Glutamatergic neuron (in vitro differentiated cells): ENCODE measurements at regions not wholly inside any gene's neighbourhood (a gene's known extent, or its start where the extent isn't known, plus 50 kb on each side); places are given as distances from the start of the nearest gene placed in this dataset.
A peak's percentile ranks its signal among the peaks of the same experiment; 100 is the strongest.

Source experiments
- DNase-seq: peaks from one replicate; pipeline ENCODE4 v3.0.0; 2022
- H3K27ac Mint-ChIP-seq: one replicate; pipeline ENCODE4 v1.8.0; 2020; ENCODE audit warnings: mild to moderate bottlenecking, mixed read lengths, inconsistent platforms; ENCODE audit not compliant: unreplicated experiment
- H3K27me3 Mint-ChIP-seq: one replicate; pipeline ENCODE4 v1.8.0; 2020; ENCODE audit warnings: mild to moderate bottlenecking, moderate library complexity, mixed read lengths, inconsistent platforms; ENCODE audit not compliant: unreplicated experiment
- H3K36me3 Mint-ChIP-seq: one replicate; pipeline ENCODE4 v1.8.0; 2020; ENCODE audit warnings: mild to moderate bottlenecking, mixed read lengths, inconsistent platforms; ENCODE audit not compliant: unreplicated experiment
- H3K4me1 Mint-ChIP-seq: one replicate; pipeline ENCODE4 v1.8.0; 2020; ENCODE audit warnings: mild to moderate bottlenecking, low read depth, mixed read lengths, inconsistent platforms; ENCODE audit not compliant: unreplicated experiment
- H3K4me3 Mint-ChIP-seq: one replicate; pipeline ENCODE4 v1.8.0; 2020; ENCODE audit warnings: mild to moderate bottlenecking, mixed read lengths, inconsistent platforms; ENCODE audit not compliant: unreplicated experiment
- H3K9me3 Mint-ChIP-seq: one replicate; pipeline ENCODE4 v1.8.0; 2020; ENCODE audit warnings: mild to moderate bottlenecking, moderate library complexity, mixed read lengths, inconsistent platforms; ENCODE audit not compliant: unreplicated experiment
- TF ChIP-seq, protein P1 (sequence below): fragments of 200-600 bp; sonication (generic); IDR thresholded peaks from one replicate; pipeline ENCODE4 v1.5.0; 2021; ENCODE audit not compliant: partially characterized antibody, unreplicated experiment

DNA sequence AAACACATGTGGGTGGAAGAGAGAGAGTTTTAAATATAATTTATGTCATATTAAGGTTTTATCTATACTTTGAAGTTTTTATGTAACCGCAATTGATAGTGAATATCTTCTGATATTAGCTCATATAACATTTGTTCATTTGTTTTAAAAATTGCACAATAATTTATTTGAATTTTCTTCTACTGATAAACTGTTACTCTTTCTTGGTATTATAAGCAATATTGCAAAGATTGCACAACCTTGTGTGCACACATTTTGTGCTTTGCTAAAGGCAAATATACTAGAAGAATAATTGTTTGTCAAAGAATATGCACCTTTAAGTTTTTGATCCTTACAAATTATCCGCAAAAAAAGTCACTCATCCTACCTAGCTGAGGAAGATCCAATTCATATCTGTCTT, 275.7 kb downstream of the TLR4 start:
- no peak overlapping the region for H3K4me3 Mint-ChIP-seq
- peaks cover 4% of the 10 kb centered on the region for H3K9me3 Mint-ChIP-seq
- TF ChIP-seq, protein P1, sequence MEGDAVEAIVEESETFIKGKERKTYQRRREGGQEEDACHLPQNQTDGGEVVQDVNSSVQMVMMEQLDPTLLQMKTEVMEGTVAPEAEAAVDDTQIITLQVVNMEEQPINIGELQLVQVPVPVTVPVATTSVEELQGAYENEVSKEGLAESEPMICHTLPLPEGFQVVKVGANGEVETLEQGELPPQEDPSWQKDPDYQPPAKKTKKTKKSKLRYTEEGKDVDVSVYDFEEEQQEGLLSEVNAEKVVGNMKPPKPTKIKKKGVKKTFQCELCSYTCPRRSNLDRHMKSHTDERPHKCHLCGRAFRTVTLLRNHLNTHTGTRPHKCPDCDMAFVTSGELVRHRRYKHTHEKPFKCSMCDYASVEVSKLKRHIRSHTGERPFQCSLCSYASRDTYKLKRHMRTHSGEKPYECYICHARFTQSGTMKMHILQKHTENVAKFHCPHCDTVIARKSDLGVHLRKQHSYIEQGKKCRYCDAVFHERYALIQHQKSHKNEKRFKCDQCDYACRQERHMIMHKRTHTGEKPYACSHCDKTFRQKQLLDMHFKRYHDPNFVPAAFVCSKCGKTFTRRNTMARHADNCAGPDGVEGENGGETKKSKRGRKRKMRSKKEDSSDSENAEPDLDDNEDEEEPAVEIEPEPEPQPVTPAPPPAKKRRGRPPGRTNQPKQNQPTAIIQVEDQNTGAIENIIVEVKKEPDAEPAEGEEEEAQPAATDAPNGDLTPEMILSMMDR = no peak

DNA sequence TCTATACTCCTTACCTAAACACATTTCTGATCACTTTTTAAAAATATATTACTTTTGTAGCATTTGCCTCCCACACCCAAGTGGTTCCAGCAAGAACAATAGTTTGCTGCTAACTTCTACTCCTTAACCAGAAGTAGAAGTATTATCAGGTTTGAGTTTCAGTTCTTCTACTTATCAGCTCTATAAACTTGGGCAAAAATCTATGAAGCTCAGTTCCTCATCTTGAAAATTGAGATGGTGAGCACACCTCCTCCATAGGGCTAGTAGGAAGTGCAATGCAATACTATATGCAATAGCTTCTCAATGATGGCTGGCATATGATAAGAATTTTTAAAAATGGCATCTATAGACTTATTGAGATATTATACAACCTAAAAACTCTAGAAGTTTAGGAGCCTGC, 283.7 kb downstream of the TLR4 start:
- TF ChIP-seq, protein P1 = no peak
- Mint-ChIP-seq H3K9me3 (peaks cover 4% of the 10 kb centered on the region), H3K27ac (no peak overlapping the region), H3K4me3 (no peak overlapping the region), H3K36me3 (no peaks in the 10 kb centered on the region), H3K27me3 (peaks cover 4% of the 10 kb centered on the region), H3K4me1 (no peaks in the 10 kb centered on the region)
- no peak for DNase-seq

More for the DNA sequence above, 275.7 kb downstream of the TLR4 start:
- no peak for DNase-seq
- Mint-ChIP-seq H3K36me3 (no peaks in the 10 kb centered on the region), H3K27me3 (peaks cover 4% of the 10 kb centered on the region), H3K27ac (no peak overlapping the region), H3K4me1 (peaks cover 6% of the 10 kb centered on the region)

DNA sequence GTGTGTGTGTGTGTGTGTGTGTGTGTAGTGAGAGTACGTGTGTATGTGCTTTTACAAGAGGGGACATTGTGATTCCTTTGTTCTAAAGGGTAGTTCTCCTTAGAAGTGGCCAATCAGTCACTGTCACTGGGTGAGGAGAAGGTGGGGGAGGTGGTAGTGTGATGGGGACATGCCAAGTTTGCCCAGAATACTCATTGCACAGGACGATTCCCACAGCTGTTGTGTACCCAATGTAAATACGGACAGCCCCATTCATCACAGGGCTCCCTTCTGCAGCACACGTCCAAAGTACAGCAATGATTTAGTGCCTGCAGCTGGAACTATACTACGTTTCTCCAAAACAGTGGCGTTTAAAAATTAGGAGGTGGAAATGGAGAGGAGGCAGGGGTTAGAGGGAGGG, 287.8 kb downstream of the TLR4 start:
- no peak for DNase-seq

DNA sequence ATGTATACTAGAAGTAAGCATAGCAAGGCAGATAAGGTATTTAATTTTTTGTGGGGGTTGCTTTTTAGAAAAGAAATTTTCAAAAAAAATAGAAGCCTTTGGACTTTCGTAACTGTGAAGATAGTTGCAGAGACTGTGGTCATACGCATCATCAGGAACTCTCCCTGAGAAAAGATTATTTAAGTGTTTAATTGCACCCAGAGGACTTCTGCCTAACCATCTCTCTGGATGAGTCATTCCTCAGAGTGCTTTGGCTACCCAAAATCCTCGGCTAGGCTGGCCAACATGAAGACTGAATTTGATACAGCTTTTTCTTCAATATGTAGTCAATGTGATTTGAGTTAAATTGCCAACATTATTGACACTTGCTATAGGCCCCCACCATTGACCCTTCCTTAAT, 296.4 kb downstream of the TLR4 start:
- no peak overlapping the region for H3K27ac Mint-ChIP-seq
- DNase-seq = no peak
- H3K9me3 Mint-ChIP-seq = peaks cover 6% of the 10 kb centered on the region
- H3K4me3 Mint-ChIP-seq = peak overlapping the region; percentile 31
- TF ChIP-seq, protein P1 = no peak
- H3K36me3 Mint-ChIP-seq = no peaks in the 10 kb centered on the region
- peaks cover 6% of the 10 kb centered on the region for H3K27me3 Mint-ChIP-seq
- H3K4me1 Mint-ChIP-seq = peaks cover 23% of the 10 kb centered on the region

More for the DNA sequence above, 287.8 kb downstream of the TLR4 start:
- TF ChIP-seq, protein P1 = no peak
- Mint-ChIP-seq H3K4me1 (peaks cover 1% of the 10 kb centered on the region), H3K36me3 (no peaks in the 10 kb centered on the region), H3K9me3 (no peaks in the 10 kb centered on the region), H3K27ac (no peak overlapping the region), H3K4me3 (no peak overlapping the region), H3K27me3 (peaks cover 1% of the 10 kb centered on the region)

DNA sequence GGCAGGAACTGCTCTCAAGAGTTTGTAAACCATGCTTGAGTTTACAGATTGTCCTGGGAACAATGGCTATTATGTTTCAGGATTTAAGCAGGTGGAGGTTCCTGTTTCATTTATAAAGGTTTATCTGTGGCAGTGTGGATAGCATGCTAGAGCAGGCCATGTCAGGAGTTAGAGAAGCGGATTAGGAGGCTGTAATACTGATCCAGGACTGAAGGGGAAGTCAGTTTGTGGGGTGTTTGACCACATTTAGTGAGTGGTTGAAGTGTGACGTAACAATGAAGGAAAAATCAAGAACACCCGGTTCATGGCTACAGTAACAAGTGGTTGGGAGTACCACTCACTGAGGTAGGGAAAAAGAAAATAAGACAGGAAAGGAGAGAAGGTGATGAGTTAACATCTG, 299.0 kb downstream of the TLR4 start:
- DNase-seq = no peak
- H3K4me3 Mint-ChIP-seq = no peak overlapping the region
- H3K36me3 Mint-ChIP-seq = no peaks in the 10 kb centered on the region
- H3K27ac Mint-ChIP-seq = peak overlapping the region; percentile 1
- peaks cover 6% of the 10 kb centered on the region for H3K9me3 Mint-ChIP-seq
- H3K27me3 Mint-ChIP-seq = peaks cover 5% of the 10 kb centered on the region
- TF ChIP-seq, protein P1 = no peak
- peaks cover 30% of the 10 kb centered on the region for H3K4me1 Mint-ChIP-seq
